H1 (cell line): ENCODE measurements at regions not wholly inside any gene's neighbourhood (a gene's known extent, or its start where the extent isn't known, plus 50 kb on each side); places are given as distances from the start of the nearest gene placed in this dataset.

ENCODE experiments used
- EP300 ChIP-seq, 2 experiments: IDR thresholded peaks; 1 replicate in 1 of 2; 2 replicates in 1 of 2; pipeline ENCODE4 v1.6.1; 2011 to 2012; ENCODE audit warnings: low read depth in 2 of 2, low read length in 2 of 2, mild to moderate bottlenecking in 2 of 2, borderline replicate concordance in 1 of 2, inconsistent platforms in 1 of 2, moderate library complexity in 1 of 2
- EZH2 ChIP-seq: fragments of 200-600 bp; sonication (generic); IDR thresholded peaks from 2 replicates; pipeline ENCODE4 v1.7.1; 2012; ENCODE audit warnings: low read depth, mild to moderate bottlenecking, moderate library complexity, low read length, inconsistent platforms; ENCODE audit not compliant: severe bottlenecking
- GABPA ChIP-seq: IDR thresholded peaks from 2 replicates; pipeline ENCODE4 v1.6.1; 2011; ENCODE audit warnings: mild to moderate bottlenecking, low read length, moderate library complexity, borderline replicate concordance; ENCODE audit not compliant: insufficient read depth
- JUND ChIP-seq: IDR thresholded peaks from 2 replicates; pipeline ENCODE4 v1.6.1; 2011; ENCODE audit warnings: mild to moderate bottlenecking, improper control_type of control experiment, low read length
- NRF1 ChIP-seq: IDR thresholded peaks from 2 replicates; pipeline ENCODE4 v1.6.1; 2011; ENCODE audit warnings: mild to moderate bottlenecking, low read depth, low read length, improper control_type of control experiment
- POLR2A ChIP-seq, 2 experiments: IDR thresholded peaks; 1 replicate in 1 of 2; 2 replicates in 1 of 2; pipeline ENCODE4 v1.6.1; 2011; ENCODE audit warnings: low read depth in 2 of 2, low read length in 2 of 2, mild to moderate bottlenecking in 2 of 2; ENCODE audit errors: control extremely low read depth in 1 of 2
- RNF2 ChIP-seq: fragments of 200-900, 300-1000 bp; sonication (generic); IDR thresholded peaks from 2 replicates; pipeline ENCODE4 v1.7.1; 2016; ENCODE audit warnings: borderline replicate concordance, low read depth, mild to moderate bottlenecking, antibody characterized with exemption, low read length; ENCODE audit not compliant: poor library complexity, severe bottlenecking; ENCODE audit errors: missing control alignments
- SIX5 ChIP-seq: IDR thresholded peaks from 2 replicates; pipeline ENCODE4 v1.6.1; 2011; ENCODE audit warnings: mild to moderate bottlenecking, low read depth, low read length
- SP4 ChIP-seq: IDR thresholded peaks from 2 replicates; pipeline ENCODE4 v1.6.1; 2012; ENCODE audit warnings: low read length, inconsistent platforms
- TEAD4 ChIP-seq: IDR thresholded peaks from 2 replicates; pipeline ENCODE4 v1.6.1; 2012; ENCODE audit warnings: low read depth, low read length, inconsistent platforms, mixed read lengths
- TF ChIP-seq, protein P1 (sequence below), 3 experiments: IDR thresholded peaks; 1 replicate in 2 of 3; 2 replicates in 1 of 3; pipeline versions ENCODE4 v1.5.1 to v1.6.1; 2011; ENCODE audit warnings: low read length in 3 of 3, mild to moderate bottlenecking in 3 of 3, inconsistent platforms in 2 of 3, low read depth in 1 of 3, moderate library complexity in 1 of 3; ENCODE audit not compliant: insufficient read depth in 1 of 3; ENCODE audit errors: control extremely low read depth in 1 of 3
- TF ChIP-seq, protein P2 (sequence below): IDR thresholded peaks from 2 replicates; pipeline ENCODE4 v1.6.1; 2011; ENCODE audit warnings: low read depth, mild to moderate bottlenecking, low read length; ENCODE audit not compliant: insufficient read depth

DNA sequence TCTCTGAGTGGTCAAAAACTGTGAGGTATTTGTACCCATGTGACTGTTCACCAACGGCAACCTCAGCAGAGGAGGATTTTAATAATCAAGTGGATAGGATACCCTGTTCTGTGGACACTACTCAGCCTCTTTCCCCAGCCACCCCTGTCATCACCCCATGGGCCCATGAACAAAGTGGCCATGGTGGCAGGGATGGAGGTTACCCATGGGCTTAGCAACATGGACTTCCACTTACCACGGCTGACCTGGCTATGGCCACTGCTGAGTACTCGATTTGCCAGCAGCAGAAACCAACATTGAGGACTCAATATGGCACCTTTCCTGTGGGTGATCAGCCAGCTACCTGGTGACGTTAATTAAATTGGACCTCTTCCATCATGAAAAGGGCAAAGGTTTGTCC, 1782.7 kb downstream of the PLA2G4A start:
- no peak for TF ChIP-seq RNF2
- TF ChIP-seq SP4, result no peak
- no peak for TF ChIP-seq JUND
- no peak for TF ChIP-seq POLR2A (IDR thresholded peaks at IDR 0.05; ENCODE audit: control extremely low read depth in 1 of 2, low read depth in 2 of 2, low read length in 2 of 2)
- TF ChIP-seq, protein P1, sequence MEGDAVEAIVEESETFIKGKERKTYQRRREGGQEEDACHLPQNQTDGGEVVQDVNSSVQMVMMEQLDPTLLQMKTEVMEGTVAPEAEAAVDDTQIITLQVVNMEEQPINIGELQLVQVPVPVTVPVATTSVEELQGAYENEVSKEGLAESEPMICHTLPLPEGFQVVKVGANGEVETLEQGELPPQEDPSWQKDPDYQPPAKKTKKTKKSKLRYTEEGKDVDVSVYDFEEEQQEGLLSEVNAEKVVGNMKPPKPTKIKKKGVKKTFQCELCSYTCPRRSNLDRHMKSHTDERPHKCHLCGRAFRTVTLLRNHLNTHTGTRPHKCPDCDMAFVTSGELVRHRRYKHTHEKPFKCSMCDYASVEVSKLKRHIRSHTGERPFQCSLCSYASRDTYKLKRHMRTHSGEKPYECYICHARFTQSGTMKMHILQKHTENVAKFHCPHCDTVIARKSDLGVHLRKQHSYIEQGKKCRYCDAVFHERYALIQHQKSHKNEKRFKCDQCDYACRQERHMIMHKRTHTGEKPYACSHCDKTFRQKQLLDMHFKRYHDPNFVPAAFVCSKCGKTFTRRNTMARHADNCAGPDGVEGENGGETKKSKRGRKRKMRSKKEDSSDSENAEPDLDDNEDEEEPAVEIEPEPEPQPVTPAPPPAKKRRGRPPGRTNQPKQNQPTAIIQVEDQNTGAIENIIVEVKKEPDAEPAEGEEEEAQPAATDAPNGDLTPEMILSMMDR (IDR thresholded peaks at IDR 0.05; ENCODE audit: control extremely low read depth in 1 of 3, insufficient read depth in 1 of 3, low read depth in 1 of 3, low read length in 3 of 3), result no peak
- TF ChIP-seq, protein P2, sequence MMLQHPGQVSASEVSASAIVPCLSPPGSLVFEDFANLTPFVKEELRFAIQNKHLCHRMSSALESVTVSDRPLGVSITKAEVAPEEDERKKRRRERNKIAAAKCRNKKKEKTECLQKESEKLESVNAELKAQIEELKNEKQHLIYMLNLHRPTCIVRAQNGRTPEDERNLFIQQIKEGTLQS, result no peak
- TF ChIP-seq TEAD4, result no peak
- no peak for TF ChIP-seq EP300 (IDR thresholded peaks at IDR 0.05; ENCODE audit: borderline replicate concordance in 1 of 2, low read depth in 2 of 2, low read length in 2 of 2)
- no peak for TF ChIP-seq EZH2
- no peak for TF ChIP-seq NRF1
- no peak for TF ChIP-seq SIX5
- no peak for TF ChIP-seq GABPA
